HEK293 (cell line): ENCODE measurements at regions not wholly inside any gene's neighbourhood (a gene's known extent, or its start where the extent isn't known, plus 50 kb on each side); places are given as distances from the start of the nearest gene placed in this dataset.
"Not testable (repeated sequence)": the region's sequence is repeated elsewhere in the genome, so short reads cannot be mapped to it uniquely, and the experiment has no call there.

Experiments used
- CTCF ChIA-PET: fragments of 350-600 bp; formaldehyde crosslinking; extraction: SDS; loops from one replicate; lab custom pipeline; 2021; ENCODE audit warnings: antibody characterized with exemption; lab: Yijun Ruan, JAX
- POLR2A ChIA-PET: fragments of 300-600 bp; formaldehyde crosslinking; extraction: SDS; loops from one replicate; lab custom pipeline; 2020; ENCODE audit warnings: antibody characterized with exemption, inconsistent platforms; lab: Yijun Ruan, JAX
- H3K27ac ChIP-seq: fragments of 200-500 bp; sonication (Bioruptor generic); 2 replicates; pipeline ENCODE4 v1.5.1; 2014; ENCODE audit warnings: low read depth, low read length, control low read depth, inconsistent platforms; ENCODE audit errors: extremely low read depth
- H3K36me3 ChIP-seq, 2 experiments: fragments of 200-500 bp in 1 of 2; sonication (Bioruptor generic) in 1 of 2; 1 replicate in 1 of 2; 2 replicates in 1 of 2; pipeline ENCODE4 v1.5.1; 2014 to 2017; ENCODE audit warnings: inconsistent platforms in 2 of 2, low read length in 2 of 2; ENCODE audit not compliant: control insufficient read depth in 2 of 2, insufficient read depth in 1 of 2
- H3K4me1 ChIP-seq: fragments of 200-500 bp; sonication (Bioruptor generic); 2 replicates; pipeline ENCODE4 v1.5.1; 2014; ENCODE audit warnings: mild to moderate bottlenecking, low read length, inconsistent platforms; ENCODE audit not compliant: control insufficient read depth, insufficient read depth
- H3K4me3 ChIP-seq: 2 replicates; pipeline ENCODE4 v1.5.1; 2011; ENCODE audit warnings: low read depth, mild to moderate bottlenecking, control low read depth, low read length, moderate library complexity
- H3K9me3 ChIP-seq: fragments of 200-500 bp; sonication (Bioruptor generic); 2 replicates; pipeline ENCODE4 v1.5.1; 2014; ENCODE audit warnings: low read depth, low read length, inconsistent platforms; ENCODE audit not compliant: control insufficient read depth, insufficient read depth
- GFI1B ChIP-seq: fragments of 450-650 bp; formaldehyde crosslinking; IDR thresholded peaks from 2 replicates; pipeline ENCODE4 v1.5.1; 2016; ENCODE audit warnings: missing biosample characterization, missing genetic modification characterization
- PATZ1 ChIP-seq: fragments of 450-650 bp; formaldehyde crosslinking; IDR thresholded peaks from 2 replicates; pipeline ENCODE4 v1.5.1; 2016; ENCODE audit warnings: missing biosample characterization, missing genetic modification characterization
- SETDB1 ChIP-seq: IDR thresholded peaks from one replicate; pipeline ENCODE4 v1.6.1; 2017; ENCODE audit warnings: mild to moderate bottlenecking, low read length, moderate library complexity, mixed read lengths; ENCODE audit not compliant: insufficient read length
- YY2 ChIP-seq: fragments of 450-650 bp; formaldehyde crosslinking; IDR thresholded peaks from 2 replicates; pipeline ENCODE4 v1.5.1; 2016; ENCODE audit warnings: missing biosample characterization, missing genetic modification characterization
- ZFHX2 ChIP-seq: fragments of 450-650 bp; formaldehyde crosslinking; conservative IDR thresholded peaks from 2 replicates; pipeline ENCODE4 v1.5.1; 2016; ENCODE audit warnings: missing biosample characterization, missing genetic modification characterization
- ZIC2 ChIP-seq: fragments of 450-650 bp; formaldehyde crosslinking; IDR thresholded peaks from 2 replicates; pipeline ENCODE4 v1.5.1; 2016; ENCODE audit warnings: missing biosample characterization, missing genetic modification characterization
- ZNF140 ChIP-seq: fragments of 450-650 bp; formaldehyde crosslinking; IDR thresholded peaks from 2 replicates; pipeline ENCODE4 v1.5.1; 2016; ENCODE audit warnings: missing biosample characterization, missing genetic modification characterization
- ZNF211 ChIP-seq: fragments of 450-650 bp; formaldehyde crosslinking; IDR thresholded peaks from 2 replicates; pipeline ENCODE4 v1.5.1; 2016; ENCODE audit warnings: low read depth, missing biosample characterization, missing genetic modification characterization
- ZNF266 ChIP-seq: fragments of 450-650 bp; formaldehyde crosslinking; IDR thresholded peaks from 2 replicates; pipeline ENCODE4 v1.5.1; 2016; ENCODE audit warnings: missing biosample characterization, missing genetic modification characterization, low read depth
- ZNF274 ChIP-seq, 2 experiments: fragments of 200-500 bp in 1 of 2; fragments of 450-650 bp in 1 of 2; sonication (Bioruptor generic) in 1 of 2; formaldehyde crosslinking in 1 of 2; IDR thresholded peaks; 2 replicates each; pipeline versions ENCODE4 v1.5.1 to v1.6.1; 2014 to 2016; ENCODE audit warnings: borderline replicate concordance in 1 of 2, inconsistent platforms in 1 of 2, low read length in 1 of 2, missing biosample characterization in 1 of 2, missing genetic modification characterization in 1 of 2
- ZNF280C ChIP-seq: fragments of 450-650 bp; formaldehyde crosslinking; IDR thresholded peaks from 2 replicates; pipeline ENCODE4 v1.5.1; 2016; ENCODE audit warnings: missing biosample characterization, missing genetic modification characterization
- ZNF341 ChIP-seq: fragments of 450-650 bp; formaldehyde crosslinking; IDR thresholded peaks from 2 replicates; pipeline ENCODE4; 2016; ENCODE audit warnings: low read depth, missing biosample characterization, missing genetic modification characterization
- ZNF394 ChIP-seq: fragments of 450-650 bp; formaldehyde crosslinking; IDR thresholded peaks from 2 replicates; pipeline ENCODE4 v1.5.1; 2016; ENCODE audit warnings: missing biosample characterization, missing genetic modification characterization, mild to moderate bottlenecking, moderate library complexity, borderline replicate concordance
- ZNF398 ChIP-seq: fragments of 450-650 bp; formaldehyde crosslinking; IDR thresholded peaks from 2 replicates; pipeline ENCODE4 v1.5.1; 2017; ENCODE audit warnings: missing biosample characterization, missing genetic modification characterization
- ZNF423 ChIP-seq: fragments of 450-650 bp; formaldehyde crosslinking; IDR thresholded peaks from 2 replicates; pipeline ENCODE4 v1.5.1; 2016; ENCODE audit warnings: missing biosample characterization, missing genetic modification characterization
- ZNF555 ChIP-seq: fragments of 450-650 bp; formaldehyde crosslinking; conservative IDR thresholded peaks from 2 replicates; pipeline ENCODE4 v1.5.1; 2017; ENCODE audit warnings: missing biosample characterization, mild to moderate bottlenecking, missing genetic modification characterization, inconsistent platforms
- ZNF585B ChIP-seq: fragments of 450-650 bp; formaldehyde crosslinking; IDR thresholded peaks from 2 replicates; pipeline ENCODE4 v1.5.1; 2016; ENCODE audit warnings: missing biosample characterization, missing genetic modification characterization
- ZNF639 ChIP-seq: fragments of 450-650 bp; formaldehyde crosslinking; IDR thresholded peaks from 2 replicates; pipeline ENCODE4 v1.5.1; 2016; ENCODE audit warnings: missing biosample characterization, missing genetic modification characterization

GRCh38 chr13:112161521-112162301 is 94.8 kb downstream of the SOX1 start:
- Histone ChIP-seq H3K4me1 (no peaks in the 10 kb centered on the region), H3K36me3 (no peaks in the 10 kb centered on the region), H3K9me3 (no peaks in the 10 kb centered on the region), H3K4me3 (no peak overlapping the region), H3K27ac (no peak overlapping the region)
- TF ChIP-seq GFI1B (tag by site-specific recombination) (no peak), SETDB1 (no peak), ZNF341 (tag by site-specific recombination) (no peak), ZNF274 (IDR thresholded peaks at IDR 0.05; ENCODE audit: low read length) (no peak), ZNF274 (tag by site-specific recombination; IDR thresholded peaks at IDR 0.05; ENCODE audit: borderline replicate concordance) (no peak), ZNF398 (tag by site-specific recombination) (no peak), ZNF423 (no peak), ZNF585B (tag by site-specific recombination) (no peak), YY2 (no peak), ZFHX2 (tag by site-specific recombination) (0 out of 2 replicates have a peak, but pooled peaks have one; percentile 13), ZIC2 (tag by site-specific recombination) (peak; percentile 67), ZNF211 (tag by site-specific recombination) (no peak)
- ChIA-PET POLR2A (no interaction called here), CTCF (no interaction called here)

GRCh38 chr13:112163691-112164660 is 97.0 kb downstream of the SOX1 start:
- POLR2A ChIA-PET, H3K4me1 ChIP-seq, CTCF ChIA-PET, H3K4me3 ChIP-seq, H3K36me3 ChIP-seq, H3K27ac ChIP-seq, H3K9me3 ChIP-seq: not testable (repeated sequence)

GRCh38 chr13:112165712-112166111 is 98.8 kb downstream of the SOX1 start:
- no peak overlapping the region for H3K27ac ChIP-seq
- H3K4me3 ChIP-seq, result no peak overlapping the region
- no peaks in the 10 kb centered on the region for H3K4me1 ChIP-seq
- TF ChIP-seq ZNF639 (tag by site-specific recombination), result no peak
- no peak for TF ChIP-seq ZNF140 (tag by site-specific recombination)
- TF ChIP-seq SETDB1, result no peak
- no peak for TF ChIP-seq ZNF555 (tag by site-specific recombination)
- TF ChIP-seq ZNF394 (tag by site-specific recombination), result no peak
- no peak for TF ChIP-seq ZNF280C (tag by site-specific recombination)
- no peak for TF ChIP-seq ZNF266 (tag by site-specific recombination)
- no peak for TF ChIP-seq PATZ1 (tag by site-specific recombination)
- H3K9me3 ChIP-seq, result no peaks in the 10 kb centered on the region
- POLR2A ChIA-PET, result no interaction called here
- H3K36me3 ChIP-seq, result no peaks in the 10 kb centered on the region
- CTCF ChIA-PET, result no interaction called here
